ENCODE measurements at regions not wholly inside any gene's neighbourhood (a gene's known extent, or its start where the extent isn't known, plus 50 kb on each side); places are given as distances from the start of the nearest gene placed in this dataset.

GRCh38 chr20:48339986-48340882 lies 487.6 kb downstream of the PREX1 start:
- Histone ChIP-seq H3K27me3 (ENCODE audit: insufficient read depth, low read length, poor library complexity, severe bottlenecking) (no peaks in the 10 kb centered on the region), H3K36me3 (ENCODE audit: insufficient read depth, low read length) (no peaks in the 10 kb centered on the region), H3K27ac (ENCODE audit: low read depth, low read length) (no peak overlapping the region), H3K9me3 (ENCODE audit: low read length) (no peaks in the 10 kb centered on the region), H3K4me1 (ENCODE audit: insufficient read depth, low read length) (no peaks in the 10 kb centered on the region), H3K4me3 (ENCODE audit: low read length) (no peak overlapping the region)
- POLR2A ChIA-PET, result no interaction called here
- Mint-ChIP-seq H3K27me3 (peaks cover 31 to 62% of the 10 kb centered on the region in 2 donors), H3K27ac (no peak overlapping the region), H3K36me3 (no peaks in the 10 kb centered on the region), H3K4me1 (no peaks in the 10 kb centered on the region), H3K9me3 (peaks cover 0 to 3% (median 0%) of the 10 kb centered on the region in 5 donors), H3K4me3 (peak overlapping the region in 1 of 7 donors; percentile 76)
- DNase-seq, result no peak
- CTCF ChIA-PET, result no interaction called here

- peaks cover 27 to 57% of the 10 kb centered on the region in 2 donors for H3K27me3 Mint-ChIP-seq
- H3K27me3 ChIP-seq (ENCODE audit: insufficient read depth, low read length, poor library complexity, severe bottlenecking), result no peaks in the 10 kb centered on the region
- H3K27ac ChIP-seq (ENCODE audit: low read depth, low read length), result no peak overlapping the region
- ChIA-PET POLR2A (no interaction called here), CTCF (no interaction called here)
- H3K36me3 Mint-ChIP-seq, result no peaks in the 10 kb centered on the region
- no peaks in the 10 kb centered on the region for H3K4me1 Mint-ChIP-seq
- H3K9me3 ChIP-seq (ENCODE audit: low read length), result no peaks in the 10 kb centered on the region
- H3K4me3 Mint-ChIP-seq, result no peak overlapping the region
- no peaks in the 10 kb centered on the region for H3K36me3 ChIP-seq (ENCODE audit: insufficient read depth, low read length)
- H3K9me3 Mint-ChIP-seq, result peaks cover 0 to 3% (median 0%) of the 10 kb centered on the region in 5 donors
- DNase-seq, result no peak
- no peak overlapping the region for H3K4me3 ChIP-seq (ENCODE audit: low read length)
- H3K27ac Mint-ChIP-seq, result no peak overlapping the region
- no peaks in the 10 kb centered on the region for H3K4me1 ChIP-seq (ENCODE audit: insufficient read depth, low read length)
Observed at GRCh38 chr20:48339190-48339985, 488.4 kb downstream of the PREX1 start.

GRCh38 chr20:48338717-48339116 lies 489.1 kb downstream of the PREX1 start:
- H3K9me3 ChIP-seq (ENCODE audit: low read length), result no peaks in the 10 kb centered on the region
- H3K27ac Mint-ChIP-seq, result no peak overlapping the region
- no peak overlapping the region for H3K27ac ChIP-seq (ENCODE audit: low read depth, low read length)
- peaks cover 0 to 3% (median 0%) of the 10 kb centered on the region in 5 donors for H3K9me3 Mint-ChIP-seq
- H3K36me3 ChIP-seq (ENCODE audit: insufficient read depth, low read length), result no peaks in the 10 kb centered on the region
- no peaks in the 10 kb centered on the region for H3K4me1 ChIP-seq (ENCODE audit: insufficient read depth, low read length)
- no peaks in the 10 kb centered on the region for H3K4me1 Mint-ChIP-seq
- H3K27me3 Mint-ChIP-seq, result peaks cover 26 to 57% of the 10 kb centered on the region in 2 donors
- no peak overlapping the region for H3K4me3 ChIP-seq (ENCODE audit: low read length)
- CTCF ChIA-PET, result no interaction called here
- no peak overlapping the region for H3K4me3 Mint-ChIP-seq
- no peak for DNase-seq
- H3K27me3 ChIP-seq (ENCODE audit: insufficient read depth, low read length, poor library complexity, severe bottlenecking), result no peaks in the 10 kb centered on the region
- POLR2A ChIA-PET, result no interaction called here
- H3K36me3 Mint-ChIP-seq, result no peaks in the 10 kb centered on the region

- no peak overlapping the region for H3K27ac ChIP-seq (ENCODE audit: low read depth, low read length)
- peaks cover 0 to 3% (median 0%) of the 10 kb centered on the region in 5 donors for H3K9me3 Mint-ChIP-seq
- H3K27ac Mint-ChIP-seq, result no peak overlapping the region
- H3K9me3 ChIP-seq (ENCODE audit: low read length), result no peaks in the 10 kb centered on the region
- H3K27me3 ChIP-seq (ENCODE audit: insufficient read depth, low read length, poor library complexity, severe bottlenecking), result no peaks in the 10 kb centered on the region
- no peaks in the 10 kb centered on the region for H3K4me1 Mint-ChIP-seq
- no peak overlapping the region for H3K4me3 ChIP-seq (ENCODE audit: low read length)
- POLR2A ChIA-PET, result no interaction called here
- peaks cover 26 to 64% of the 10 kb centered on the region in 2 donors for H3K27me3 Mint-ChIP-seq
- no peak for DNase-seq
- CTCF ChIA-PET, result no interaction called here
- no peaks in the 10 kb centered on the region for H3K36me3 ChIP-seq (ENCODE audit: insufficient read depth, low read length)
- H3K36me3 Mint-ChIP-seq, result no peaks in the 10 kb centered on the region
- no peak overlapping the region for H3K4me3 Mint-ChIP-seq
- no peaks in the 10 kb centered on the region for H3K4me1 ChIP-seq (ENCODE audit: insufficient read depth, low read length)
Observed at GRCh38 chr20:48336597-48336996, 491.2 kb downstream of the PREX1 start.

- POLR2A ChIA-PET, result no interaction called here
Observed at GRCh38 chr20:48335308-48336050, 492.3 kb downstream of the PREX1 start.

GRCh38 chr20:48333707-48334106 lies 494.1 kb downstream of the PREX1 start:
- Histone ChIP-seq H3K36me3 (ENCODE audit: insufficient read depth, low read length) (no peaks in the 10 kb centered on the region), H3K4me1 (ENCODE audit: insufficient read depth, low read length) (no peaks in the 10 kb centered on the region), H3K27ac (ENCODE audit: low read depth, low read length) (no peak overlapping the region), H3K27me3 (ENCODE audit: insufficient read depth, low read length, poor library complexity, severe bottlenecking) (no peaks in the 10 kb centered on the region), H3K4me3 (ENCODE audit: low read length) (no peak overlapping the region), H3K9me3 (ENCODE audit: low read length) (no peaks in the 10 kb centered on the region)
- H3K36me3 Mint-ChIP-seq, result no peaks in the 10 kb centered on the region
- ChIA-PET POLR2A (no interaction called here), CTCF (no interaction called here)
- H3K4me1 Mint-ChIP-seq, result no peaks in the 10 kb centered on the region
- no peak overlapping the region for H3K27ac Mint-ChIP-seq
- DNase-seq, result no peak
- H3K27me3 Mint-ChIP-seq, result peaks cover 19 to 62% of the 10 kb centered on the region in 2 donors
- H3K4me3 Mint-ChIP-seq, result no peak overlapping the region
- peaks cover 0 to 3% (median 0%) of the 10 kb centered on the region in 5 donors for H3K9me3 Mint-ChIP-seq

More at GRCh38 chr20:48335308-48336050, 492.3 kb downstream of the PREX1 start:
- no peaks in the 10 kb centered on the region for H3K4me1 ChIP-seq (ENCODE audit: insufficient read depth, low read length)
- Mint-ChIP-seq H3K27me3 (peaks cover 23 to 56% of the 10 kb centered on the region in 2 donors), H3K4me3 (no peak overlapping the region), H3K36me3 (no peaks in the 10 kb centered on the region), H3K9me3 (peaks cover 0 to 3% (median 0%) of the 10 kb centered on the region in 5 donors), H3K4me1 (no peaks in the 10 kb centered on the region), H3K27ac (no peak overlapping the region)
- no peak overlapping the region for H3K4me3 ChIP-seq (ENCODE audit: low read length)
- H3K27me3 ChIP-seq (ENCODE audit: insufficient read depth, low read length, poor library complexity, severe bottlenecking), result no peaks in the 10 kb centered on the region
- DNase-seq, result no peak
- no peak overlapping the region for H3K27ac ChIP-seq (ENCODE audit: low read depth, low read length)
- no peaks in the 10 kb centered on the region for H3K36me3 ChIP-seq (ENCODE audit: insufficient read depth, low read length)
- CTCF ChIA-PET, result no interaction called here
- H3K9me3 ChIP-seq (ENCODE audit: low read length), result no peaks in the 10 kb centered on the region

- ChIA-PET CTCF (no interaction called here), POLR2A (no interaction called here)
- Mint-ChIP-seq H3K27me3 (peaks cover 19 to 67% of the 10 kb centered on the region in 2 donors), H3K36me3 (no peaks in the 10 kb centered on the region), H3K27ac (no peak overlapping the region), H3K4me1 (no peaks in the 10 kb centered on the region), H3K4me3 (no peak overlapping the region), H3K9me3 (peaks cover 0 to 2% (median 0%) of the 10 kb centered on the region in 5 donors)
- H3K4me1 ChIP-seq (ENCODE audit: insufficient read depth, low read length), result no peaks in the 10 kb centered on the region
- no peak overlapping the region for H3K27ac ChIP-seq (ENCODE audit: low read depth, low read length)
- DNase-seq, result no peak
- H3K27me3 ChIP-seq (ENCODE audit: insufficient read depth, low read length, poor library complexity, severe bottlenecking), result no peaks in the 10 kb centered on the region
- H3K4me3 ChIP-seq (ENCODE audit: low read length), result no peak overlapping the region
- H3K36me3 ChIP-seq (ENCODE audit: insufficient read depth, low read length), result no peaks in the 10 kb centered on the region
- no peaks in the 10 kb centered on the region for H3K9me3 ChIP-seq (ENCODE audit: low read length)
Observed at GRCh38 chr20:48332555-48332954, 495.2 kb downstream of the PREX1 start.
